GM18505 (cell line): ENCODE measurements at regions not wholly inside any gene's neighbourhood (a gene's known extent, or its start where the extent isn't known, plus 50 kb on each side); places are given as distances from the start of the nearest gene placed in this dataset.

ENCODE experiments used
- ATAC-seq: cut with Tn5 transposase; IDR thresholded peaks from one replicate; pipeline ENCODE4 v1.9.1; 2021; ENCODE audit not compliant: unreplicated experiment
- POLR2A ChIP-seq: IDR thresholded peaks from 4 replicates; pipeline ENCODE4 v1.6.1; 2011; ENCODE audit warnings: borderline replicate concordance; ENCODE audit not compliant: insufficient read depth, insufficient read length; ENCODE audit errors: extremely low read depth

- no peak for TF ChIP-seq POLR2A
- no peak for ATAC-seq
Observed at GRCh38 chr7:94344826-94345225, 49.9 kb upstream of the COL1A2 start.
